ENCODE measurements at regions not wholly inside any gene's neighbourhood (a gene's known extent, or its start where the extent isn't known, plus 50 kb on each side); places are given as distances from the start of the nearest gene placed in this dataset.

- H2BK12ac ChIP-seq (ENCODE audit: insufficient read length, low read depth, low read length), result no peak overlapping the region
- no peak overlapping the region for H3K14ac ChIP-seq (ENCODE audit: insufficient read depth, low read length)
- no peaks in the 10 kb centered on the region for H3K9me3 ChIP-seq (ENCODE audit: control insufficient read depth, low read depth, low read length)
- Mint-ChIP-seq H3K9me3 (no peaks in the 10 kb centered on the region), H3K27ac (no peak overlapping the region), H3K36me3 (ENCODE audit: insufficient read depth in 1 of 3, low read depth in 3 of 3) (no peaks in the 10 kb centered on the region), H3K27me3 (ENCODE audit: low read depth) (peaks cover 7% of the 10 kb centered on the region), H3K4me1 (no peaks in the 10 kb centered on the region), H3K4me3 (no peak overlapping the region)
- H3K27ac ChIP-seq (ENCODE audit: insufficient read length, low read depth, low read length), result no peak overlapping the region
- no peak overlapping the region for H3K56ac ChIP-seq (ENCODE audit: insufficient read length, low read depth, low read length)
- H3K9ac ChIP-seq (ENCODE audit: extremely low read depth, insufficient read length, low read length), result no peak overlapping the region
- H3K23ac ChIP-seq (ENCODE audit: insufficient read length, low read depth, low read length), result no peak overlapping the region
- H2AFZ ChIP-seq (ENCODE audit: low read length), result no peak overlapping the region
- H2BK5ac ChIP-seq (ENCODE audit: insufficient read length, low read length), result no peak overlapping the region
- H4K20me1 ChIP-seq (ENCODE audit: control insufficient read depth, insufficient read depth, insufficient read length), result no peaks in the 10 kb centered on the region
- no peak overlapping the region for H2BK120ac ChIP-seq (ENCODE audit: low read depth, low read length, poor library complexity, severe bottlenecking)
- no peak for DNase-seq
- no peak overlapping the region for H2BK20ac ChIP-seq (ENCODE audit: low read depth, low read length, poor library complexity, severe bottlenecking)
- H3K79me2 ChIP-seq (ENCODE audit: insufficient read depth, low read length), result no peaks in the 10 kb centered on the region
- no peak overlapping the region for H2AK5ac ChIP-seq (ENCODE audit: insufficient read length, low read length)
- H3K18ac ChIP-seq (ENCODE audit: insufficient read length, low read depth, low read length), result no peak overlapping the region
- no peak overlapping the region for H4K91ac ChIP-seq (ENCODE audit: insufficient read length, low read depth, low read length)
- H2BK15ac ChIP-seq (ENCODE audit: low read depth, low read length), result no peak overlapping the region
- TF ChIP-seq, protein P1, sequence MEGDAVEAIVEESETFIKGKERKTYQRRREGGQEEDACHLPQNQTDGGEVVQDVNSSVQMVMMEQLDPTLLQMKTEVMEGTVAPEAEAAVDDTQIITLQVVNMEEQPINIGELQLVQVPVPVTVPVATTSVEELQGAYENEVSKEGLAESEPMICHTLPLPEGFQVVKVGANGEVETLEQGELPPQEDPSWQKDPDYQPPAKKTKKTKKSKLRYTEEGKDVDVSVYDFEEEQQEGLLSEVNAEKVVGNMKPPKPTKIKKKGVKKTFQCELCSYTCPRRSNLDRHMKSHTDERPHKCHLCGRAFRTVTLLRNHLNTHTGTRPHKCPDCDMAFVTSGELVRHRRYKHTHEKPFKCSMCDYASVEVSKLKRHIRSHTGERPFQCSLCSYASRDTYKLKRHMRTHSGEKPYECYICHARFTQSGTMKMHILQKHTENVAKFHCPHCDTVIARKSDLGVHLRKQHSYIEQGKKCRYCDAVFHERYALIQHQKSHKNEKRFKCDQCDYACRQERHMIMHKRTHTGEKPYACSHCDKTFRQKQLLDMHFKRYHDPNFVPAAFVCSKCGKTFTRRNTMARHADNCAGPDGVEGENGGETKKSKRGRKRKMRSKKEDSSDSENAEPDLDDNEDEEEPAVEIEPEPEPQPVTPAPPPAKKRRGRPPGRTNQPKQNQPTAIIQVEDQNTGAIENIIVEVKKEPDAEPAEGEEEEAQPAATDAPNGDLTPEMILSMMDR (conservative IDR thresholded peaks at IDR 0.05), result no peak
- H3K4me2 ChIP-seq (ENCODE audit: insufficient read depth, insufficient read length, low read length), result no peak overlapping the region
- H4K8ac ChIP-seq (replicated peaks; ENCODE audit: insufficient read length, low read depth, low read length), result no peak overlapping the region
- H3K79me1 ChIP-seq (ENCODE audit: insufficient read depth, low read depth, low read length, poor library complexity, severe bottlenecking), result no peaks in the 10 kb centered on the region
- no peaks in the 10 kb centered on the region for H3K23me2 ChIP-seq (ENCODE audit: insufficient read length, low read depth, low read length, poor library complexity, severe bottlenecking)
- WGBS (ENCODE audit: extremely low coverage, insufficient read length, low lambda C conversion rate), result no CpG with 5 or more reads among the region's 5 CpGs
- H3K4me1 ChIP-seq (ENCODE audit: insufficient read depth, low read length), result no peaks in the 10 kb centered on the region
- no peak overlapping the region for H3T11ph ChIP-seq (ENCODE audit: low read length)
- no peak overlapping the region for H3K4ac ChIP-seq (ENCODE audit: low read depth, low read length)
- no peaks in the 10 kb centered on the region for H3K27me3 ChIP-seq (ENCODE audit: insufficient read depth, low read length)
- no peak overlapping the region for H4K5ac ChIP-seq (ENCODE audit: insufficient read length, low read depth, low read length)
These were observed 85.3 kb upstream of the HEPHL1 start for GRCh38 chr11:93935826-93936225.

Measured in H9 (cell line).